Endothelial cell of umbilical vein (primary cell): ENCODE measurements at regions not wholly inside any gene's neighbourhood (a gene's known extent, or its start where the extent isn't known, plus 50 kb on each side); places are given as distances from the start of the nearest gene placed in this dataset.

ENCODE experiments used
- BruUV-seq: library from RNA; stranded (reverse); fragments of 400-500 nt; replicated peaks from 2 replicates; lab custom pipeline; 2021; lab: Mats Ljungman, UMichigan
- CTCF ChIA-PET: fragments of 300-600, 350-600 bp; sonication (Branson Sonifier 250); formaldehyde crosslinking; loops from one replicate; lab custom pipeline; 2021; ENCODE audit warnings: antibody characterized with exemption, inconsistent platforms; lab: Charles Lee
- POLR2A ChIA-PET: fragments of 300-600, 350-600 bp; sonication (Branson Sonifier 250); formaldehyde crosslinking; loops from one replicate; lab custom pipeline; 2021; ENCODE audit warnings: antibody characterized with exemption, inconsistent platforms; lab: Charles Lee
- DNase-seq: peaks from one replicate; pipeline ENCODE4 v3.0.0-alpha.2; 2011; ENCODE audit warnings: low read depth, low spot score
- FAIRE-seq: peaks from 2 replicates; lab custom pipeline; 2011; peaks lifted over from hg19 to GRCh38; lab: Jason Lieb, UNC
- H2AFZ ChIP-seq: 2 replicates; pipeline ENCODE4 v1.6.0; 2012; ENCODE audit warnings: low read depth, low read length, control low read depth, inconsistent platforms
- H3K27ac ChIP-seq: 2 replicates; pipeline ENCODE4 v1.5.1; 2011; ENCODE audit warnings: low read depth, mild to moderate bottlenecking, control low read depth, low read length, moderate library complexity; ENCODE audit not compliant: insufficient read depth
- H3K27me3 ChIP-seq, 2 experiments: 2 replicates each; pipeline versions ENCODE4 v1.6.0 to v1.6.1; 2011; ENCODE audit warnings: low read length in 2 of 2, mixed read lengths in 1 of 2; ENCODE audit not compliant: control insufficient read depth in 2 of 2, insufficient read depth in 2 of 2
- H3K36me3 ChIP-seq, 2 experiments: 2 replicates in 1 of 2; 3 replicates in 1 of 2; pipeline ENCODE4 v1.5.1; 2011; ENCODE audit warnings: low read length in 2 of 2, mild to moderate bottlenecking in 1 of 2, moderate library complexity in 1 of 2; ENCODE audit not compliant: control insufficient read depth in 2 of 2, insufficient read depth in 2 of 2; ENCODE audit errors: extremely low read depth in 1 of 2
- H3K4me1 ChIP-seq: 3 replicates; pipeline ENCODE4 v1.5.1; 2011; ENCODE audit warnings: mild to moderate bottlenecking, low read length; ENCODE audit not compliant: control insufficient read depth, insufficient read depth; ENCODE audit errors: extremely low read depth
- H3K4me2 ChIP-seq: 2 replicates; pipeline ENCODE4 v1.6.1; 2011; ENCODE audit warnings: low read length, control low read depth, mixed read lengths; ENCODE audit not compliant: insufficient read depth
- H3K4me3 ChIP-seq, 3 experiments: fragments of 200-600 bp in 1 of 3; sonication (generic), shearing (Covaris generic) in 1 of 3; replicated peaks in 1 of 3; 2 replicates each; pipeline ENCODE4 v1.5.1; 2011 to 2016; ENCODE audit warnings: control low read depth in 3 of 3, low read length in 3 of 3, mild to moderate bottlenecking in 2 of 3, inconsistent platforms in 1 of 3, low read depth in 1 of 3, moderate library complexity in 1 of 3; ENCODE audit not compliant: insufficient read depth in 1 of 3
- H3K79me2 ChIP-seq: 2 replicates; pipeline ENCODE4 v1.6.0; 2012; ENCODE audit warnings: low read length, inconsistent platforms; ENCODE audit not compliant: control insufficient read depth, insufficient read depth
- H3K9ac ChIP-seq: replicated peaks from 2 replicates; pipeline ENCODE3; 2011; ENCODE audit warnings: low read length, control low read depth; ENCODE audit not compliant: insufficient read depth; ENCODE audit errors: extremely low read depth
- H3K9me1 ChIP-seq: replicated peaks from 3 replicates; pipeline ENCODE4 v1.6.0; 2011; ENCODE audit warnings: mild to moderate bottlenecking, low read length; ENCODE audit not compliant: control insufficient read depth, insufficient read depth; ENCODE audit errors: extremely low read depth
- H3K9me3 ChIP-seq: replicated peaks from 2 replicates; pipeline ENCODE4 v1.5.1; 2012; ENCODE audit warnings: low read length, inconsistent platforms; ENCODE audit not compliant: control insufficient read depth, insufficient read depth
- H4K20me1 ChIP-seq: replicated peaks from 2 replicates; pipeline ENCODE3; 2011; ENCODE audit warnings: mild to moderate bottlenecking, low read length; ENCODE audit not compliant: control insufficient read depth, insufficient read depth; ENCODE audit errors: extremely low read depth
- CTCF ChIP-seq, 2 donors: IDR thresholded peaks; 1 replicate in 1 of 2; 2 replicates in 1 of 2; pipeline ENCODE4 v1.5.1; 2011; ENCODE audit warnings: low read length in 2 of 2, mild to moderate bottlenecking in 2 of 2, moderate library complexity in 2 of 2, control low read depth in 1 of 2, inconsistent platforms in 1 of 2, low read depth in 1 of 2; ENCODE audit not compliant: insufficient read depth in 1 of 2; ENCODE audit errors: extremely low read depth in 1 of 2
- EZH2 ChIP-seq: IDR thresholded peaks from 2 replicates; pipeline ENCODE4 v1.6.1; 2012; ENCODE audit warnings: borderline replicate concordance, low read depth, mild to moderate bottlenecking, moderate library complexity, low read length, inconsistent platforms; ENCODE audit not compliant: severe bottlenecking
- FOS ChIP-seq: IDR thresholded peaks from 2 replicates; pipeline ENCODE4 v1.6.1; 2011; ENCODE audit warnings: mild to moderate bottlenecking, low read length, moderate library complexity, borderline replicate concordance; ENCODE audit not compliant: insufficient read depth
- GATA2 ChIP-seq: IDR thresholded peaks from 2 replicates; pipeline ENCODE4 v1.7.0; 2011; ENCODE audit warnings: low read depth, mild to moderate bottlenecking, moderate library complexity, mixed read lengths, low read length; ENCODE audit not compliant: insufficient read length, insufficient read depth
- MYC ChIP-seq: IDR thresholded peaks from one replicate; pipeline ENCODE4 v1.6.1; 2011; ENCODE audit warnings: mild to moderate bottlenecking, low read depth, low read length
- POLR2A ChIP-seq: IDR thresholded peaks from 2 replicates; pipeline ENCODE4 v1.6.1; 2012; ENCODE audit warnings: low read depth, mild to moderate bottlenecking, control low read depth, low read length
- POLR2AphosphoS5 ChIP-seq: IDR thresholded peaks from 2 replicates; pipeline ENCODE4 v1.6.1; 2012; ENCODE audit warnings: low read depth, mild to moderate bottlenecking, control low read depth, low read length, moderate library complexity; ENCODE audit not compliant: insufficient read depth
- dilution Hi-C: fragments of 300-500 bp; cut with MboI; formaldehyde crosslinking; loops from one replicate; pipeline ENCODE4 v1.15.0; 2019; ENCODE audit warnings: low sequenced_read_pairs; ENCODE audit not compliant: extremely low pct_ligation_motif_present
- intact Hi-C: fragments of 100-400 bp; cut with micrococcal nuclease; formaldehyde crosslinking; loops from one replicate; pipeline ENCODE4 v1.10.0; 2022

GRCh38 chr2:236744716-236745115 is 175.1 kb downstream of the ACKR3 start:
- FAIRE-seq (no peak), DNase-seq (no peak)
- BruUV-seq = no TSS peak
- H3K9me3 ChIP-seq = no peaks in the 10 kb centered on the region
- no peak overlapping the region for H3K4me3 ChIP-seq
- H2AFZ ChIP-seq = no peak overlapping the region
- TF ChIP-seq POLR2AphosphoS5 = no peak
- TF ChIP-seq EZH2 = no peak
- no peak for TF ChIP-seq CTCF (IDR thresholded peaks at IDR 0.05; ENCODE audit: extremely low read depth in 1 of 2, insufficient read depth in 1 of 2, low read depth in 1 of 2, low read length in 2 of 2)
- TF ChIP-seq MYC = no peak
- no peak overlapping the region for H3K9ac ChIP-seq
- peaks cover 15% of the 10 kb centered on the region for H3K4me1 ChIP-seq
- no peaks in the 10 kb centered on the region for H4K20me1 ChIP-seq
- dilution Hi-C loops = no loop called here
- H3K36me3 ChIP-seq = no peaks in the 10 kb centered on the region
- H3K4me2 ChIP-seq = no peak overlapping the region
- ChIA-PET POLR2A (no interaction called here), CTCF (interaction anchor here (1.7 kb wide), 1 partner anchor 283 kb away, joined by 5 read pairs; no protein-coding TSS in a partner anchor)
- intact Hi-C loops = loop anchor here (5.0 kb wide), 1 partner anchor 143 kb away; no protein-coding TSS in a partner anchor
- no peaks in the 10 kb centered on the region for H3K9me1 ChIP-seq
- H3K79me2 ChIP-seq = no peaks in the 10 kb centered on the region
- no peak overlapping the region for H3K27ac ChIP-seq
- H3K27me3 ChIP-seq = no peaks in the 10 kb centered on the region

GRCh38 chr2:236745420-236746210 is 176.0 kb downstream of the ACKR3 start:
- no TSS peak for BruUV-seq
- Histone ChIP-seq H3K27me3 (no peaks in the 10 kb centered on the region), H3K79me2 (no peaks in the 10 kb centered on the region), H3K9ac (no peak overlapping the region), H2AFZ (no peak overlapping the region), H3K36me3 (no peaks in the 10 kb centered on the region), H3K4me3 (no peak overlapping the region), H3K27ac (no peak overlapping the region), H3K4me2 (no peak overlapping the region), H3K9me1 (no peaks in the 10 kb centered on the region), H3K4me1 (peaks cover 15% of the 10 kb centered on the region), H4K20me1 (no peaks in the 10 kb centered on the region), H3K9me3 (no peaks in the 10 kb centered on the region)
- no peak for TF ChIP-seq EZH2
- TF ChIP-seq CTCF (IDR thresholded peaks at IDR 0.05; ENCODE audit: extremely low read depth in 1 of 2, insufficient read depth in 1 of 2, low read depth in 1 of 2, low read length in 2 of 2) = no peak
- TF ChIP-seq POLR2A = no peak
- no peak for TF ChIP-seq POLR2AphosphoS5
- TF ChIP-seq FOS = no peak
- TF ChIP-seq GATA2 = no peak
- FAIRE-seq (no peak), DNase-seq (no peak)
- POLR2A ChIA-PET = no interaction called here
- intact Hi-C loops = loop anchor here (5.0 kb wide), 1 partner anchor 142 kb away; no protein-coding TSS in a partner anchor
- CTCF ChIA-PET = no interaction called here
- dilution Hi-C loops = no loop called here
